Trophoblast cell (in vitro differentiated cells and primary cell): ENCODE measurements at regions not wholly inside any gene's neighbourhood (a gene's known extent, or its start where the extent isn't known, plus 50 kb on each side); places are given as distances from the start of the nearest gene placed in this dataset.
"Not testable (repeated sequence)": the region's sequence is repeated elsewhere in the genome, so short reads cannot be mapped to it uniquely, and the experiment has no call there.

Experiments used
- DNase-seq, 2 donors: peaks; one replicate each; pipeline ENCODE4 v3.0.0-alpha.2; 2016
- H2AFZ ChIP-seq: 2 replicates; pipeline ENCODE4 v1.6.1; 2013; ENCODE audit warnings: low read length, moderate library complexity, mild to moderate bottlenecking; ENCODE audit not compliant: insufficient read depth, poor library complexity
- H2AK5ac ChIP-seq: 2 replicates; pipeline ENCODE4 v1.6.1; 2013; ENCODE audit warnings: mild to moderate bottlenecking, low read length
- H2BK120ac ChIP-seq: 2 replicates; pipeline ENCODE4 v1.6.1; 2013; ENCODE audit warnings: low read length, mild to moderate bottlenecking, moderate library complexity; ENCODE audit not compliant: insufficient read depth, poor library complexity
- H2BK12ac ChIP-seq: 2 replicates; pipeline ENCODE4 v1.6.1; 2013; ENCODE audit warnings: mild to moderate bottlenecking, low read length, moderate library complexity
- H2BK5ac ChIP-seq: 2 replicates; pipeline ENCODE4 v1.6.1; 2013; ENCODE audit warnings: low read length, low read depth, moderate library complexity, mild to moderate bottlenecking; ENCODE audit not compliant: poor library complexity
- H3K14ac ChIP-seq: 2 replicates; pipeline ENCODE4 v1.6.1; 2013; ENCODE audit warnings: mild to moderate bottlenecking, low read length
- H3K18ac ChIP-seq: 2 replicates; pipeline ENCODE4 v1.6.1; 2013; ENCODE audit warnings: mild to moderate bottlenecking, low read length
- H3K23ac ChIP-seq: 2 replicates; pipeline ENCODE4 v1.6.1; 2013; ENCODE audit warnings: low read length
- H3K27ac ChIP-seq: 2 replicates; pipeline ENCODE4 v1.5.1; 2013; ENCODE audit warnings: low read depth, mild to moderate bottlenecking, inconsistent platforms, low read length, moderate library complexity
- H3K27me3 ChIP-seq: 2 replicates; pipeline ENCODE4 v1.6.1; 2013; ENCODE audit warnings: inconsistent platforms, mild to moderate bottlenecking, low read length, moderate library complexity; ENCODE audit not compliant: insufficient read depth
- H3K36me3 ChIP-seq, 2 experiments: 1 replicate in 1 of 2; 2 replicates in 1 of 2; pipeline ENCODE4 v1.6.1; 2013; ENCODE audit warnings: low read length in 2 of 2, mild to moderate bottlenecking in 2 of 2, moderate library complexity in 1 of 2; ENCODE audit not compliant: insufficient read depth in 2 of 2, control insufficient read depth in 1 of 2
- H3K4ac ChIP-seq: 2 replicates; pipeline ENCODE4 v1.6.1; 2013; ENCODE audit warnings: low read depth, mild to moderate bottlenecking, low read length, moderate library complexity
- H3K4me1 ChIP-seq, 2 experiments: 1 replicate in 1 of 2; 2 replicates in 1 of 2; pipeline ENCODE4 v1.6.1; 2013; ENCODE audit warnings: low read length in 2 of 2, mild to moderate bottlenecking in 2 of 2, moderate library complexity in 1 of 2; ENCODE audit not compliant: insufficient read depth in 2 of 2, control insufficient read depth in 1 of 2
- H3K4me2 ChIP-seq: 2 replicates; pipeline ENCODE4 v1.6.1; 2013; ENCODE audit warnings: inconsistent platforms, mild to moderate bottlenecking, low read length, moderate library complexity
- H3K4me3 ChIP-seq: 2 replicates; pipeline ENCODE4 v1.5.1; 2013; ENCODE audit warnings: mild to moderate bottlenecking, low read depth, low read length, inconsistent platforms
- H3K79me1 ChIP-seq: one replicate; pipeline ENCODE4 v1.6.1; 2013; ENCODE audit warnings: low read length
- H3K79me2 ChIP-seq: 2 replicates; pipeline ENCODE4 v1.6.1; 2013; ENCODE audit warnings: low read length, mild to moderate bottlenecking; ENCODE audit not compliant: control insufficient read depth, insufficient read depth, poor library complexity
- H3K9ac ChIP-seq: 2 replicates; pipeline ENCODE4 v1.6.1; 2013; ENCODE audit warnings: mild to moderate bottlenecking, low read length
- H3K9me3 ChIP-seq: 2 replicates; pipeline ENCODE4 v1.6.1; 2013; ENCODE audit warnings: low read depth, mild to moderate bottlenecking, control low read depth, inconsistent platforms, low read length; ENCODE audit not compliant: insufficient read depth
- H4K12ac ChIP-seq: 2 replicates; pipeline ENCODE4 v1.6.1; 2013; ENCODE audit warnings: low read depth, mild to moderate bottlenecking, low read length, moderate library complexity
- H4K8ac ChIP-seq: 2 replicates; pipeline ENCODE4 v1.6.1; 2013; ENCODE audit warnings: low read depth, mild to moderate bottlenecking, low read length, moderate library complexity
- H4K91ac ChIP-seq: one replicate; pipeline ENCODE4 v1.6.1; 2013; ENCODE audit warnings: low read depth, mild to moderate bottlenecking, low read length, moderate library complexity
- WGBS: extraction: QIAGEN DNeasy Blood & Tissue Kit; methylation state at CpG from one replicate; pipeline ENCODE4 v1.1.7; 2013; ENCODE audit warnings: missing lambda C conversion rate; ENCODE audit not compliant: insufficient read length, insufficient coverage; ENCODE audit errors: extremely low coverage; 5-methylcytosine and 5-hydroxymethylcytosine counted together

DNA sequence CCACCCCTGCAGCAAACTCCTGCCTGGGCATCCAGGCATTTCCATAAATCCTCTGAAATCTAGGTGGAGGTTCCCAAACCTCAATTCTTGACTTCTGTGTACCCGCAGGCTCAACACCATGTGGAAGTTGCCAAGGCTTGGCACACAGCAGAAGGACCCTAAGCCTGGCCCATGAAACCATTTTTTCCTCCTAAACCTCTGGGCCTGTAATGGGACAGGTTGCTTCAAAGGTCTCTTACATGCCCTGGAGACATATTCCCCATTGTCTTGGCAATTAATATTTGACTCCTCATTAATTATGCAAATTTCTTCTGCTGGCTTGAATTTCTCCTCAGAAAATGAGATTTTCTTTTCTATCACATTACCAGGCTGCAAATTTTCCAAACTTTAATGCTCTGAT, 339.5 kb upstream of the SORCS1 start:
- H3K9me3 ChIP-seq, DNase-seq, H2AK5ac ChIP-seq, H3K4me1 ChIP-seq, H3K36me3 ChIP-seq, H3K27me3 ChIP-seq, H3K14ac ChIP-seq, H3K9ac ChIP-seq, H3K4me2 ChIP-seq, H3K23ac ChIP-seq, H3K4ac ChIP-seq, H2AFZ ChIP-seq, H4K12ac ChIP-seq, H4K8ac ChIP-seq, H3K4me3 ChIP-seq, H2BK5ac ChIP-seq, H3K79me1 ChIP-seq, H4K91ac ChIP-seq, H3K18ac ChIP-seq, H2BK120ac ChIP-seq, H3K79me2 ChIP-seq, H3K27ac ChIP-seq, H2BK12ac ChIP-seq: not testable (repeated sequence)
- WGBS: no CpG with 5 or more reads among the region's 1 CpG

DNA sequence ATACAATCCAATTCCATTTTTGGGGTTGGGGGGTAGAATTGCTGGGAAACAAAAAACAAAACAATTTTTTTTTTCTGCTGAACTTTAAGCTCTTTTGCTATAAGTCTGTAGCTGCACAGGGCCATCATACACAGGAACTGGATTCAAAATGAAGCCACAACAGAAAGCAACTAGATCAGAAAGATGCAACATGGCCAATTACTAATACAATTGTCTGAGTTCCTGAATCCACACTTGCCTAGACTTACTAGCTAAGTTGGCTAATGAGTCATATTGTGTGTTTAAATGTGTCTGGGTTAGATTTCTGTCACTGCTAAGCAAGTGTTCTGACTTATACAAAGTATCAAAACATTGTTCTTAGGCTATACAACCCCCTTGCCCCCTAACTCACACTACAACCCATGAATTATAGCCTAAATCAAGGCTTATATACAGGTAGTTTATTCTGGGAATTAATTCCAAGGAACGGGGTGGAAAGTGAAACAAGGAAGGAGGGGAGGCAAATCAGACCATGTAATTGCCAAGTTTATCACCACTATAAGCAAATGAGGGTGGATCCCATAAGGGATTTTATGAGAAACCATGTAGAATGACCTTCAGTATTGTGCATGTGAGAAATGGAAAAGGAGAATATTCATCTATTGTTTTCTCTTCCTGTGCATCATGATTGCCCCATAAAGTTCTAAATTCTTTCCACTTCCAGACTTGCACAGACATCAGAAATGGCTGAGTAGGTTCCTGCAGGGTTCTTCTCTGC, 337.9 kb upstream of the SORCS1 start:
- no peaks in the 10 kb centered on the region for H3K79me1 ChIP-seq
- H4K12ac ChIP-seq: no peak overlapping the region
- H3K4ac ChIP-seq: no peak overlapping the region
- no peaks in the 10 kb centered on the region for H3K36me3 ChIP-seq
- H2AK5ac ChIP-seq: no peak overlapping the region
- H3K4me2 ChIP-seq: no peak overlapping the region
- H2AFZ ChIP-seq: no peak overlapping the region
- no peak overlapping the region for H2BK12ac ChIP-seq
- no peak overlapping the region for H3K18ac ChIP-seq
- no peak overlapping the region for H4K91ac ChIP-seq
- H3K27me3 ChIP-seq: no peaks in the 10 kb centered on the region
- no peaks in the 10 kb centered on the region for H3K4me1 ChIP-seq
- no peak overlapping the region for H4K8ac ChIP-seq
- no peak overlapping the region for H3K9ac ChIP-seq
- no peak for DNase-seq
- no peak overlapping the region for H3K14ac ChIP-seq
- no peak overlapping the region for H2BK120ac ChIP-seq
- WGBS: no CpG with 5 or more reads among the region's 1 CpG
- no peak overlapping the region for H3K27ac ChIP-seq
- H3K79me2 ChIP-seq: no peaks in the 10 kb centered on the region
- H2BK5ac ChIP-seq: no peak overlapping the region
- H3K9me3 ChIP-seq: peaks cover 3% of the 10 kb centered on the region
- no peak overlapping the region for H3K23ac ChIP-seq
- no peak overlapping the region for H3K4me3 ChIP-seq

DNA sequence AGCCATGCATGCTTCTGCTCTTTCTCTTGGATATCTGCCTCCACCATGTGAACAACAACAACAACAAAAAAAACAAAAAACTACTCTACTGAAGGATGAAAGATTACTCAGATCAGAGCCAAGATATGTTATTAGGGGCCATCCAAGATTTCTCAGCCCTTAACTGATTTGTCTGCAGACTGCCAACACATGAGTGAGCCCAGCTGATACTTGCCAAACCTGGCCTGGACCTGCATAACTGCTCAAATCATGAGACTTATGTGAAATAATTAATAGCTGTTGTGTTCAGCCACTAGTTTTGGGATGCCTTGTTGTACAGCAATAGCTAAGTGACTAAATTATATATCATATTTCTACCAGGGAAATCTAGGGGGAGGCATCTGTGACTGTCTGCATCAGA, 334.5 kb upstream of the SORCS1 start:
- no peak overlapping the region for H3K4ac ChIP-seq
- no peaks in the 10 kb centered on the region for H3K79me1 ChIP-seq
- no peaks in the 10 kb centered on the region for H3K4me1 ChIP-seq
- H3K79me2 ChIP-seq: no peaks in the 10 kb centered on the region
- H3K9ac ChIP-seq: no peak overlapping the region
- DNase-seq: no peak
- no peak overlapping the region for H2AK5ac ChIP-seq
- H4K91ac ChIP-seq: no peak overlapping the region
- no peaks in the 10 kb centered on the region for H3K27me3 ChIP-seq
- H4K12ac ChIP-seq: no peak overlapping the region
- H2BK120ac ChIP-seq: no peak overlapping the region
- no peak overlapping the region for H4K8ac ChIP-seq
- H2AFZ ChIP-seq: no peak overlapping the region
- no peak overlapping the region for H3K14ac ChIP-seq
- no peak overlapping the region for H3K23ac ChIP-seq
- H2BK5ac ChIP-seq: no peak overlapping the region
- no peak overlapping the region for H3K4me2 ChIP-seq
- no peak overlapping the region for H3K18ac ChIP-seq
- H3K36me3 ChIP-seq: no peaks in the 10 kb centered on the region
- peaks cover 3% of the 10 kb centered on the region for H3K9me3 ChIP-seq
- no peak overlapping the region for H2BK12ac ChIP-seq
- H3K4me3 ChIP-seq: no peak overlapping the region
- H3K27ac ChIP-seq: no peak overlapping the region

DNA sequence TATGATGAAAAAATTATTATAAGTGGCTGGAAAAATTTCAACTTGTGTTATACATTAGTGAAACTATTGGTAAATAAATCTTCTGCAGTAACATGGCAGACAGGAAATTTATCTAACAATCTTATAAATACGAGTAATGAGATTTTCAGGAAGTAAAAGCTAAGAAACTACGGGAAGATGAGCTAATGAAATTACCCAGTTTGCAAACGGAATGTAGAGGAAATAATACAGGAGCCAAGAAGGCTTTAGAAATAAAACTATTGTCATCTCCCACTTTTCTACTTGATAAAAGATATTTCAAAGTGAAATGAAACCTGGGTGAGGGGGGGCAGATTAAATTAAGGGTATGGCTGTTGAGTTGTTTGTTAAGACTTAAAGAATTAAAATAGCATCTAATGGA, 332.5 kb upstream of the SORCS1 start:
- no peak overlapping the region for H3K4me2 ChIP-seq
- no peak overlapping the region for H4K8ac ChIP-seq
- no peak overlapping the region for H3K18ac ChIP-seq
- H3K14ac ChIP-seq: no peak overlapping the region
- no peak overlapping the region for H2AK5ac ChIP-seq
- WGBS: no CpG with 5 or more reads among the region's 3 CpGs
- no peaks in the 10 kb centered on the region for H3K79me1 ChIP-seq
- no peaks in the 10 kb centered on the region for H3K27me3 ChIP-seq
- DNase-seq: no peak
- no peaks in the 10 kb centered on the region for H3K79me2 ChIP-seq
- H4K91ac ChIP-seq: no peak overlapping the region
- no peak overlapping the region for H3K4me3 ChIP-seq
- H3K4ac ChIP-seq: no peak overlapping the region
- H3K9me3 ChIP-seq: no peaks in the 10 kb centered on the region
- no peak overlapping the region for H2BK12ac ChIP-seq
- H3K36me3 ChIP-seq: no peaks in the 10 kb centered on the region
- H3K9ac ChIP-seq: no peak overlapping the region
- H2AFZ ChIP-seq: no peak overlapping the region
- no peaks in the 10 kb centered on the region for H3K4me1 ChIP-seq
- H3K27ac ChIP-seq: no peak overlapping the region
- no peak overlapping the region for H2BK120ac ChIP-seq
- H3K23ac ChIP-seq: no peak overlapping the region
- H4K12ac ChIP-seq: no peak overlapping the region
- H2BK5ac ChIP-seq: no peak overlapping the region
